Fibroblast of lung (primary cell): ENCODE measurements at regions not wholly inside any gene's neighbourhood (a gene's known extent, or its start where the extent isn't known, plus 50 kb on each side); places are given as distances from the start of the nearest gene placed in this dataset.
"Not testable (repeated sequence)": the region's sequence is repeated elsewhere in the genome, so short reads cannot be mapped to it uniquely, and the experiment has no call there.

ENCODE experiments used
- DNase-seq, 2 donors: peaks; one replicate each; pipeline versions ENCODE4 v3.0.0 to v3.0.0-alpha.2; 2010; ENCODE audit warnings: low read depth in 2 of 2
- H2AFZ ChIP-seq: 2 replicates; pipeline ENCODE4 v1.5.1; 2012; ENCODE audit warnings: low read length, control low read depth, inconsistent platforms
- H3K27ac ChIP-seq: 2 replicates; pipeline ENCODE4 v1.5.1; 2011; ENCODE audit warnings: low read length, control low read depth; ENCODE audit not compliant: insufficient read depth
- H3K27me3 ChIP-seq: 2 replicates; pipeline ENCODE4 v1.5.1; 2011; ENCODE audit warnings: mild to moderate bottlenecking, low read length; ENCODE audit not compliant: control insufficient read depth, insufficient read depth
- H3K36me3 ChIP-seq: 2 replicates; pipeline ENCODE4 v1.5.1; 2011; ENCODE audit warnings: low read length; ENCODE audit not compliant: control insufficient read depth, insufficient read depth
- H3K4me1 ChIP-seq: 2 replicates; pipeline ENCODE4 v1.5.1; 2011; ENCODE audit warnings: low read length; ENCODE audit not compliant: control insufficient read depth, insufficient read depth; ENCODE audit errors: extremely low read depth
- H3K4me2 ChIP-seq: 2 replicates; pipeline ENCODE4 v1.5.1; 2011; ENCODE audit warnings: low read length, control low read depth; ENCODE audit not compliant: insufficient read depth; ENCODE audit errors: extremely low read depth
- H3K4me3 ChIP-seq, 4 experiments: fragments of 200-600 bp in 1 of 4; sonication (generic) in 1 of 4; replicated peaks in 1 of 4; 2 replicates each; pipeline ENCODE4 v1.5.1; 2011 to 2016; ENCODE audit warnings: low read length in 4 of 4, low read depth in 3 of 4, mild to moderate bottlenecking in 3 of 4, control low read depth in 2 of 4, inconsistent platforms in 1 of 4, mixed read lengths in 1 of 4; ENCODE audit not compliant: insufficient read depth in 1 of 4; ENCODE audit errors: control extremely low read depth in 1 of 4
- H3K79me2 ChIP-seq: 2 replicates; pipeline ENCODE4 v1.5.1; 2012; ENCODE audit warnings: mild to moderate bottlenecking, low read length, inconsistent platforms; ENCODE audit not compliant: control insufficient read depth, insufficient read depth
- H3K9ac ChIP-seq: 2 replicates; pipeline ENCODE4 v1.5.1; 2011; ENCODE audit warnings: mild to moderate bottlenecking, low read length, control low read depth; ENCODE audit not compliant: insufficient read depth
- H3K9me3 ChIP-seq: 2 replicates; pipeline ENCODE4 v1.5.1; 2012; ENCODE audit warnings: low read depth, low read length; ENCODE audit not compliant: control insufficient read depth, insufficient read depth
- H4K20me1 ChIP-seq: 2 replicates; pipeline ENCODE4 v1.5.1; 2011; ENCODE audit warnings: low read length; ENCODE audit not compliant: control insufficient read depth, insufficient read depth; ENCODE audit errors: extremely low read depth

DNA sequence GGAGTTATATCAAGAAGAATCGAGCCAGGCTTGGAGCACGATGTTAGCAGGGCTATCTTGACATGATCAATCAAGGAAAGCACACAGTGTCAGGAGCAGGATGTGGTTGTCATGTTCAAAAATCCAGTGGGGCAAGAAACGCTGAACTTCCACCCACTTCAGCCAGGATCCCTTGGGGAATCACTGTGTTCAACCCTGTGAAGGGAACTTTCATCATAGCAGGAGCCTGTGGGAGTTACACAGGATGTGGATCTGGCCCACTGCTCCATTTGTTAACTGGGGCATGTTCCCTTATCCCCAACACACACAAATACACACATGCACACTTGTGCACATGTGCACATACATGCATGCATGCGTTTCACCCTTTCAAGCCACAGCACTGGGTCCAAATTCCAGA lies 619.3 kb downstream of the SPATA31A6 start:
- not testable (repeated sequence) for H3K27me3 ChIP-seq, H2AFZ ChIP-seq, H3K4me3 ChIP-seq, H3K27ac ChIP-seq, H4K20me1 ChIP-seq, DNase-seq, H3K79me2 ChIP-seq, H3K9ac ChIP-seq, H3K4me1 ChIP-seq, H3K36me3 ChIP-seq, H3K9me3 ChIP-seq, H3K4me2 ChIP-seq

DNA sequence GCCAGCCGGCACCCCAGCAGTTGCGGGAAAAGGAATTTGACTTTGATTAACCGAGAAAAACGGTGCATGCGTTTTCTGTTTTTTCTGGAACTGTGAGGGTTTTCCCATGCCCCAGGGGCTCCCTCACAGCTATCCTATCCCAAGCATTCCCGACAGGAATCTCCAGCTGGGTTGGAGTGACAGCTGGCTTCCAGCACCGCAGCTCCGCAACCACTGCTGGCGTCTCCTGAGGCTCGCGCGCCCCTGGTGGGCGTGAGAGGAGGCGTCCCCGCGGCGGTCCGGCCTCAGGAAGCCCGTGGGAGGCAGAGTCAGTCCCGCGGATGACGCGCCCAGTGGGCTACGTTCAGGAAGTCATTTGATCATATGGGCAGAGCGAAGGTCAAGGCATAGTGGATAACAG lies 623.2 kb downstream of the SPATA31A6 start:
- H3K4me1 ChIP-seq, DNase-seq: not testable (repeated sequence)

DNA sequence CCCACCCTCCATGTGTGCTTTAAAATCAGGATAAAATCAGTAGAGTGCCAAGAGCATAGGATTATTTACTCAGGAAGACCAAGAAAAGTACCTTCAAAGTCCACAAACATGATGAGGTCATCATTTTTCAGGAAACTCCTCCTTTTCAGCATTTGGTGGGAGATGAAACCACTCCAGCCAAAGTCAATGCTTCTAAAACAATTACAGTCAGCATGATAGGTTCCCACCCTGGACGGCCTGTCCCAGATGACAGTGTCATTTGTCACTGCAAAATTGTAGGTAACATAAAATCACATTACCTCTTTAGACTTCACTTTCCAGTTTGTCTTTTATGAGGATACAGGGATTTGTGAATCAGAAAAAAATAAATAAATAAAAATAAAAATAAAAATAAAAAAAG lies 638.0 kb downstream of the SPATA31A6 start:
- not testable (repeated sequence) for H3K4me1 ChIP-seq, H4K20me1 ChIP-seq, H3K36me3 ChIP-seq, H2AFZ ChIP-seq, H3K79me2 ChIP-seq, H3K27ac ChIP-seq, DNase-seq, H3K9ac ChIP-seq, H3K9me3 ChIP-seq, H3K4me3 ChIP-seq, H3K27me3 ChIP-seq, H3K4me2 ChIP-seq

More for the DNA sequence above, 623.2 kb downstream of the SPATA31A6 start:
- not testable (repeated sequence) for H3K36me3 ChIP-seq, H3K4me2 ChIP-seq, H3K9me3 ChIP-seq, H2AFZ ChIP-seq, H3K27me3 ChIP-seq, H4K20me1 ChIP-seq, H3K4me3 ChIP-seq, H3K79me2 ChIP-seq, H3K9ac ChIP-seq, H3K27ac ChIP-seq

DNA sequence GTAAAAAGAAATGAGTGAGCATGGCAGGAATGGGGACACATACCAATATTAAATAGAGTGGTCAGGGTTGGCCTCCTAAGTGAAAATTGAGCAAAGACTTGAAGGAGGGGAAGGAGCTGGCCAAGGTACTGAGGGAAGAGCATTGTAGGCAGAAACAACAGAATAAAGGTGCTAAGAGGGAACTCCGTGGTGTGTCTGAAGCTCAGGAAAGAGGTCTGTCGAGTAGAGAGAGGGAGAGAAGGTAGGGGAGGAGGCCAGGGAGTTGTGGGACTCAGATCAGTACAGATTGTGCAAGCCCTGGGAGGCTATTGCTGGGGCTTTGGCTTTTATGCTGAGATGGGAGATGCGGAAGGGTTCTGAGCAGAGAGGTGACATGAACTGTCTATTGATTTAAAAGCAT lies 664.7 kb downstream of the SPATA31A6 start:
- H3K4me1 ChIP-seq, H4K20me1 ChIP-seq, H3K79me2 ChIP-seq, H2AFZ ChIP-seq, H3K4me3 ChIP-seq, H3K27ac ChIP-seq, H3K27me3 ChIP-seq, H3K9me3 ChIP-seq, H3K9ac ChIP-seq, H3K36me3 ChIP-seq, DNase-seq, H3K4me2 ChIP-seq: not testable (repeated sequence)

DNA sequence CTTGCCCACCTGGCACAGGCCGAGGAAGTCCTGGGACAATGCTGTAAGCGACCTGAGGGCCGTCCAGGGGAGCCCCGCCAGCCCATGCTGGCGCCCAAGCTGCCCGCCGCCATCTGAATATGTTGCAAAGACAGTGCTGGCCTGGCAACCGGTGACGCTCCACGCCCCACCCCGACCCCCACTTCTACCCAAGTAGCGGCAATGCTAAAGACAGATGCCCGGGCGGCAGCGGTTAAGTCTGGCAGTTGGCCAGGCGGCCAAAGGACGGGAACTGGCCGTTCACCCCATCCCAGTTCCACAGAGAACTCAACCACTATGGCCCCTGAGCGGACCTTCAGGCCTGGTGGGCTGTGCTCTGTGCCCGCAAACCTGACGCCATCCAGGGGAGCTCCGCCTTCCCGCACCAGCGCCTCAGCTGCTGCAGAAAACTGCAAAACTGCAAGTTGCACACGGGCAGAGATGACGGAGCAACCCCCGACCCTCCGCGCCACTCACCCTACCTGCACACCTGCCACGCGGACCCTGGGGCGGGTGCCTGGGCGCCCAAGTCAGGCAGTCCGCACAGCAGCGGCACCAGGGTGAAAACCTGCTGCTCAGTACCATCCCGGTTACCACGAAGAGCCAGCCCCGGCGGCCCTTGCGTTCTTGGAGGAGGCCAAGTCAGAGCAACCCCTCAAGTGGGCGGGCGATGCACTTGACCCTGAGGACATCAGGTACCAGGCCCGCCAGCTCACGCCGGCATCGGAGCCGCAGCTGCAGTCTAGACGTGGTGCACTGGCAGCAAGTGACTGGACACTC lies 667.6 kb downstream of the SPATA31A6 start:
- not testable (repeated sequence) for H3K27ac ChIP-seq, H3K4me1 ChIP-seq, H3K36me3 ChIP-seq, H3K79me2 ChIP-seq, H4K20me1 ChIP-seq, H3K9ac ChIP-seq, H3K4me2 ChIP-seq, H3K4me3 ChIP-seq, H3K9me3 ChIP-seq, H3K27me3 ChIP-seq, H2AFZ ChIP-seq, DNase-seq

DNA sequence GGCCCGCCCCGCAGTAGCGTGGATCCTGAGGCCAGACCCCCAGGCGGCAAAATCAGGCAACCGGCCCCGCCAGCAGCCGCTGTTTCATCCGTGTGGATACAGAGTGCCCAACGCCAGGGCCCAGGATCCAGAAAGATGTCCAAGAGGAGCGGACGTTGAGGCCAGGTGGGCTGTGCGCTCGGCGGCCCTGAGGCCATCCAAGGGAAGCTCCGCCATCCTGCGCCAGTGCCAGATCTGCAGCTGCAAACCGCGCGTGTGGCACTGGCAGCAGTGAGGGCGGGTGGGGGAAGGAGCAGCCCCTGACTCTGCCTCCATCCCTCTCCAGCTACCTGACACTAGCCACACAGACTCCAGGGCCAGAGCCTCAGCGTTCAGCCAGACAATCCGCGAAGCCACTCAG lies 668.2 kb downstream of the SPATA31A6 start:
- not testable (repeated sequence) for H2AFZ ChIP-seq, H3K4me2 ChIP-seq

More for the DNA sequence above, 668.2 kb downstream of the SPATA31A6 start:
- not testable (repeated sequence) for H3K4me3 ChIP-seq, H3K27ac ChIP-seq, H3K4me1 ChIP-seq, H3K27me3 ChIP-seq, H3K79me2 ChIP-seq, DNase-seq, H3K9me3 ChIP-seq, H3K9ac ChIP-seq, H4K20me1 ChIP-seq, H3K36me3 ChIP-seq
